Natural killer cell (primary cell): ENCODE measurements at regions not wholly inside any gene's neighbourhood (a gene's known extent, or its start where the extent isn't known, plus 50 kb on each side); places are given as distances from the start of the nearest gene placed in this dataset.

Experiments used
- ATAC-seq, 3 donors: fragments of 150-1000 bp in 2 of 3; fragments of 200-7000 bp in 1 of 3; cut with Tn5 transposase; 1 replicate in 1 of 3; 2 replicates in 2 of 3; pipeline ENCODE4 v1.10.0; 2021; ENCODE audit warnings: mild to moderate bottlenecking in 2 of 3, moderate library complexity in 2 of 3
- DNase-seq, 2 donors: peaks; one replicate each; pipeline versions ENCODE4 v3.0.0 to v3.0.0-alpha.2; 2013 to 2021; ENCODE audit warnings: mixed read lengths in 1 of 2
- H3K27ac ChIP-seq: one replicate; pipeline ENCODE4 v1.5.1; 2013; ENCODE audit warnings: mild to moderate bottlenecking, low read length
- H3K27me3 ChIP-seq: one replicate; pipeline ENCODE4 v1.6.1; 2013; ENCODE audit warnings: low read length; ENCODE audit not compliant: control insufficient read depth, insufficient read depth
- H3K36me3 ChIP-seq: one replicate; pipeline ENCODE4 v1.6.1; 2013; ENCODE audit warnings: low read length; ENCODE audit not compliant: control insufficient read depth, insufficient read depth
- H3K4me1 ChIP-seq: one replicate; pipeline ENCODE4 v1.6.1; 2013; ENCODE audit warnings: low read length; ENCODE audit not compliant: control insufficient read depth, insufficient read depth
- H3K4me3 ChIP-seq: one replicate; pipeline ENCODE4 v1.5.1; 2013; ENCODE audit warnings: low read length
- H3K9me3 ChIP-seq: one replicate; pipeline ENCODE4 v1.6.1; 2013; ENCODE audit warnings: low read length; ENCODE audit not compliant: control insufficient read depth, insufficient read depth
- H3K27ac Mint-ChIP-seq, 2 donors: one replicate each; pipeline ENCODE4 v1.8.0; 2022; ENCODE audit warnings: mild to moderate bottlenecking in 2 of 2, mixed read lengths in 2 of 2, moderate library complexity in 1 of 2
- H3K27me3 Mint-ChIP-seq, 2 donors: one replicate each; pipeline ENCODE4 v1.8.0; 2022; ENCODE audit warnings: low read depth in 2 of 2, mixed read lengths in 2 of 2
- H3K36me3 Mint-ChIP-seq: one replicate; pipeline ENCODE4 v1.8.0; 2022; ENCODE audit warnings: mixed read lengths
- H3K4me1 Mint-ChIP-seq, 2 donors: one replicate each; pipeline ENCODE4 v1.8.0; 2022; ENCODE audit warnings: mixed read lengths in 2 of 2
- H3K4me3 Mint-ChIP-seq: one replicate; pipeline ENCODE4 v1.8.0; 2022; ENCODE audit warnings: mild to moderate bottlenecking, moderate library complexity, mixed read lengths
- H3K9me3 Mint-ChIP-seq, 2 donors: one replicate each; pipeline ENCODE4 v1.8.0; 2022; ENCODE audit warnings: mixed read lengths in 2 of 2
- CTCF ChIP-seq: fragments of 200-600 bp; IDR thresholded peaks from one replicate; pipeline ENCODE4 v1.8.0; 2022; ENCODE audit warnings: antibody characterized with exemption
- WGBS: methylation state at CpG from one replicate; pipeline ENCODE4 v1.1.7; 2013; ENCODE audit warnings: missing lambda C conversion rate; ENCODE audit not compliant: insufficient coverage; 5-methylcytosine and 5-hydroxymethylcytosine counted together
- intact Hi-C: fragments of 100-400 bp; cut with micrococcal nuclease; formaldehyde crosslinking; loops from one replicate; pipeline ENCODE4 v1.14.2; 2022

- TF ChIP-seq CTCF = no peak
- Mint-ChIP-seq H3K27ac (no peak overlapping the region), H3K9me3 (no peaks in the 10 kb centered on the region), H3K27me3 (peaks cover 2 to 10% of the 10 kb centered on the region in 2 donors), H3K4me3 (no peak overlapping the region), H3K36me3 (no peaks in the 10 kb centered on the region), H3K4me1 (peaks cover 12% of the 10 kb centered on the region in 2 donors)
- ATAC-seq (no peak), DNase-seq (no peak)
- Histone ChIP-seq H3K4me1 (no peaks in the 10 kb centered on the region), H3K9me3 (no peaks in the 10 kb centered on the region), H3K27me3 (no peaks in the 10 kb centered on the region), H3K27ac (no peak overlapping the region), H3K4me3 (no peak overlapping the region), H3K36me3 (no peaks in the 10 kb centered on the region)
- intact Hi-C loops = no loop called here
Measured at GRCh38 chr7:24138343-24138742, 145.6 kb upstream of the NPY start.

- intact Hi-C loops = no loop called here
- no peak overlapping the region for H3K27ac ChIP-seq
- H3K27me3 ChIP-seq = no peaks in the 10 kb centered on the region
- H3K9me3 ChIP-seq = no peaks in the 10 kb centered on the region
- H3K36me3 Mint-ChIP-seq = no peaks in the 10 kb centered on the region
- H3K4me3 ChIP-seq = no peak overlapping the region
- H3K9me3 Mint-ChIP-seq = no peaks in the 10 kb centered on the region
- no peak for ATAC-seq
- no peak overlapping the region for H3K27ac Mint-ChIP-seq
- H3K4me3 Mint-ChIP-seq = no peak overlapping the region
- DNase-seq = no peak
- 78% methylated on average over 4 of the region's 4 CpGs for WGBS
- peaks cover 2 to 10% of the 10 kb centered on the region in 2 donors for H3K27me3 Mint-ChIP-seq
- no peak for TF ChIP-seq CTCF
- H3K4me1 ChIP-seq = no peaks in the 10 kb centered on the region
- no peaks in the 10 kb centered on the region for H3K36me3 ChIP-seq
- peaks cover 0 to 5% of the 10 kb centered on the region in 2 donors for H3K4me1 Mint-ChIP-seq
Measured at GRCh38 chr7:24140001-24140400, 144.0 kb upstream of the NPY start.

- Mint-ChIP-seq H3K36me3 (no peaks in the 10 kb centered on the region), H3K4me1 (no peaks in the 10 kb centered on the region), H3K27ac (no peak overlapping the region), H3K9me3 (no peaks in the 10 kb centered on the region), H3K4me3 (no peak overlapping the region), H3K27me3 (peaks cover 2 to 10% of the 10 kb centered on the region in 2 donors)
- Histone ChIP-seq H3K36me3 (no peaks in the 10 kb centered on the region), H3K4me3 (no peak overlapping the region), H3K9me3 (no peaks in the 10 kb centered on the region), H3K4me1 (no peaks in the 10 kb centered on the region), H3K27me3 (no peaks in the 10 kb centered on the region), H3K27ac (no peak overlapping the region)
- intact Hi-C loops = no loop called here
- TF ChIP-seq CTCF = no peak
- no peak for DNase-seq
- 80% methylated on average over 15 of the region's 15 CpGs for WGBS
- ATAC-seq = no peak
Measured at GRCh38 chr7:24141874-24142509, 142.0 kb upstream of the NPY start.

GRCh38 chr7:24143547-24143946, 140.4 kb upstream of the NPY start:
- H3K4me1 Mint-ChIP-seq = no peaks in the 10 kb centered on the region
- 75% methylated on average over 4 of the region's 4 CpGs for WGBS
- intact Hi-C loops = no loop called here

More at GRCh38 chr7:24143547-24143946, 140.4 kb upstream of the NPY start:
- H3K4me1 ChIP-seq = no peaks in the 10 kb centered on the region
- Mint-ChIP-seq H3K36me3 (no peaks in the 10 kb centered on the region), H3K4me3 (no peak overlapping the region), H3K9me3 (no peaks in the 10 kb centered on the region), H3K27me3 (peaks cover 2 to 4% of the 10 kb centered on the region in 2 donors), H3K27ac (no peak overlapping the region)
- DNase-seq = no peak
- H3K27me3 ChIP-seq = no peaks in the 10 kb centered on the region
- no peak overlapping the region for H3K27ac ChIP-seq
- TF ChIP-seq CTCF = no peak
- no peak for ATAC-seq
- H3K36me3 ChIP-seq = no peaks in the 10 kb centered on the region
- H3K9me3 ChIP-seq = no peaks in the 10 kb centered on the region
- H3K4me3 ChIP-seq = no peak overlapping the region
